ENCODE measurements at regions not wholly inside any gene's neighbourhood (a gene's known extent, or its start where the extent isn't known, plus 50 kb on each side); places are given as distances from the start of the nearest gene placed in this dataset.
"Not testable (repeated sequence)": the region's sequence is repeated elsewhere in the genome, so short reads cannot be mapped to it uniquely, and the experiment has no call there.

DNA sequence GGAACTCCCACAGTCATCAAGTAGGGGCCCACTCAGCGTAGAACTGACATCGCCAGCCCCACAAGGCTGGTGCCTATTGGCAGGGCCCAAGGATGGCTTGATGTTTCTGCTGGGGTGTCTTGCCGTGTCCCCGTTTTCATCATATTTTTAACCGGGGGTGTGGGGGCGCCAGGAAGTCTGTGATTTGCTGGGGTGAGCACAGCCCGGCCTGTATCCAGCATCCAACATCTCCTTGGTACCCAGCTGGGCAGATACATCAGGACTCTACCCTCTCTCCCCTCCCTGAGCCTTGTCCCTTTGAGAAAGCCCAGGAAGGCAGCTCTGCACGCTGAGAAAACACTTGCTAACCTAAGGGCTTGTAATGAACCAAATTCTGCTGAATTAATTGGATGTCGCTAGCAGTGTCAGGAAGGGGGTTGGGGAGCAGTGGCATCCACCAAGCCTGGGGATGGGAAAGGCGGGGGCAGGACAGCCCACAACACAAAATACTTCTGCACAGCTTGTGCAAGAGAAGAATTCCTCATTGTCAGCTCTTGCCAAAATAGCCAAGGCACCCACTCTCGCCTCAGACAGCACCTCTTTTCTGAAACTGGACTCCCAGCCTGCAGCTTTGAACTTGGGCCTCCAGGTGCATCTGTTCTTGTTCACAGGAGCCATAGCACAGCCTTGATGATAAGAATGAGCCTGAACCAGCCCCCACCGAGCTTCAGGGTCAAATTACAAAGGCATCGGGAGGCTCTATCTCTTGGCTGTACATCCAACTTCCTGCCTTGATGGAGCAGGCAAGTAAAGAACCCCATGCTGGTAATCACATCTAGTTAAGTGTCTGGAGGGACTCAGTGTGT is 63.7 kb upstream of the LYRM9 start:
- Histone ChIP-seq H3K27me3 (ENCODE audit: insufficient read depth, low read length) (peaks cover 12% of the 10 kb centered on the region; the same call in 1 of the 2 replicates), H3K79me2 (ENCODE audit: insufficient read depth, low read length) (no peaks in the 10 kb centered on the region), H3K27ac (ENCODE audit: low read depth, low read length) (no peak overlapping the region), H3K4me3 (replicated peaks in 1 of 2; ENCODE audit: low read depth in 1 of 2, low read length in 2 of 2) (no peak overlapping the region), H4K20me1 (ENCODE audit: insufficient read depth) (no peaks in the 10 kb centered on the region), H3K9ac (ENCODE audit: low read length) (no peak overlapping the region), H3K4me1 (ENCODE audit: control insufficient read depth in 1 of 2, insufficient read depth in 2 of 2, low read length in 2 of 2) (peaks cover 8 to 21% of the 10 kb centered on the region in 2 experiments), H3K4me2 (ENCODE audit: low read length) (0 out of 2 replicates have a peak overlapping the region, but pooled peaks have one; percentile 11), H3K9me3 (ENCODE audit: control insufficient read depth in 1 of 2, insufficient read depth in 1 of 2, low read depth in 1 of 2, low read length in 2 of 2) (no peaks in the 10 kb centered on the region), H2AFZ (ENCODE audit: low read depth, low read length, poor library complexity, severe bottlenecking) (no peak overlapping the region), H3K9me2 (ENCODE audit: insufficient read depth) (no peaks in the 10 kb centered on the region), H3K36me3 (ENCODE audit: control insufficient read depth in 1 of 2, insufficient read depth in 2 of 2, low read length in 2 of 2) (no peaks in the 10 kb centered on the region)
- DNase-seq (ENCODE audit: low read depth, low spot score) = no peak
- intact Hi-C loops (cut with micrococcal nuclease) = no loop called here
- peak; percentile 60 for ATAC-seq
- CTCF ChIA-PET = no interaction called here
- POLR2A ChIA-PET = no interaction called here
- no TSS peak for BruUV-seq (replicated peaks)
- no peak for TF ChIP-seq FOSL1 (IDR thresholded peaks at IDR 0.05; ENCODE audit: low read depth)
- TF ChIP-seq RAD21 (IDR thresholded peaks at IDR 0.05; ENCODE audit: low read depth) = no peak
- TF ChIP-seq, protein P1, sequence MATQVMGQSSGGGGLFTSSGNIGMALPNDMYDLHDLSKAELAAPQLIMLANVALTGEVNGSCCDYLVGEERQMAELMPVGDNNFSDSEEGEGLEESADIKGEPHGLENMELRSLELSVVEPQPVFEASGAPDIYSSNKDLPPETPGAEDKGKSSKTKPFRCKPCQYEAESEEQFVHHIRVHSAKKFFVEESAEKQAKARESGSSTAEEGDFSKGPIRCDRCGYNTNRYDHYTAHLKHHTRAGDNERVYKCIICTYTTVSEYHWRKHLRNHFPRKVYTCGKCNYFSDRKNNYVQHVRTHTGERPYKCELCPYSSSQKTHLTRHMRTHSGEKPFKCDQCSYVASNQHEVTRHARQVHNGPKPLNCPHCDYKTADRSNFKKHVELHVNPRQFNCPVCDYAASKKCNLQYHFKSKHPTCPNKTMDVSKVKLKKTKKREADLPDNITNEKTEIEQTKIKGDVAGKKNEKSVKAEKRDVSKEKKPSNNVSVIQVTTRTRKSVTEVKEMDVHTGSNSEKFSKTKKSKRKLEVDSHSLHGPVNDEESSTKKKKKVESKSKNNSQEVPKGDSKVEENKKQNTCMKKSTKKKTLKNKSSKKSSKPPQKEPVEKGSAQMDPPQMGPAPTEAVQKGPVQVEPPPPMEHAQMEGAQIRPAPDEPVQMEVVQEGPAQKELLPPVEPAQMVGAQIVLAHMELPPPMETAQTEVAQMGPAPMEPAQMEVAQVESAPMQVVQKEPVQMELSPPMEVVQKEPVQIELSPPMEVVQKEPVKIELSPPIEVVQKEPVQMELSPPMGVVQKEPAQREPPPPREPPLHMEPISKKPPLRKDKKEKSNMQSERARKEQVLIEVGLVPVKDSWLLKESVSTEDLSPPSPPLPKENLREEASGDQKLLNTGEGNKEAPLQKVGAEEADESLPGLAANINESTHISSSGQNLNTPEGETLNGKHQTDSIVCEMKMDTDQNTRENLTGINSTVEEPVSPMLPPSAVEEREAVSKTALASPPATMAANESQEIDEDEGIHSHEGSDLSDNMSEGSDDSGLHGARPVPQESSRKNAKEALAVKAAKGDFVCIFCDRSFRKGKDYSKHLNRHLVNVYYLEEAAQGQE (IDR thresholded peaks at IDR 0.05; ENCODE audit: low read depth) = no peak
- TF ChIP-seq SRF (IDR thresholded peaks at IDR 0.05; ENCODE audit: low read depth) = no peak
- TF ChIP-seq, protein P2, sequence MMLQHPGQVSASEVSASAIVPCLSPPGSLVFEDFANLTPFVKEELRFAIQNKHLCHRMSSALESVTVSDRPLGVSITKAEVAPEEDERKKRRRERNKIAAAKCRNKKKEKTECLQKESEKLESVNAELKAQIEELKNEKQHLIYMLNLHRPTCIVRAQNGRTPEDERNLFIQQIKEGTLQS (IDR thresholded peaks at IDR 0.05) = no peak
- peak; percentile 92 for TF ChIP-seq TCF7L2 (IDR thresholded peaks at IDR 0.05; ENCODE audit: borderline replicate concordance, extremely low read depth, insufficient read depth, insufficient read length)
- TF ChIP-seq, protein P3, sequence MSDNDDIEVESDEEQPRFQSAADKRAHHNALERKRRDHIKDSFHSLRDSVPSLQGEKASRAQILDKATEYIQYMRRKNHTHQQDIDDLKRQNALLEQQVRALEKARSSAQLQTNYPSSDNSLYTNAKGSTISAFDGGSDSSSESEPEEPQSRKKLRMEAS (IDR thresholded peaks at IDR 0.05) = no peak
- no peak for TF ChIP-seq ELF1 (IDR thresholded peaks at IDR 0.05; ENCODE audit: borderline replicate concordance, low read depth)
- TF ChIP-seq SP1 (IDR thresholded peaks at IDR 0.05; ENCODE audit: low read depth) = no peak
- RAD21 ChIA-PET (ENCODE audit: low non-redundant PET in 1 of 2, low total read pairs in 2 of 2, uncharacterized antibody in 2 of 2, unreplicated experiment in 2 of 2) = no interaction called here

DNA sequence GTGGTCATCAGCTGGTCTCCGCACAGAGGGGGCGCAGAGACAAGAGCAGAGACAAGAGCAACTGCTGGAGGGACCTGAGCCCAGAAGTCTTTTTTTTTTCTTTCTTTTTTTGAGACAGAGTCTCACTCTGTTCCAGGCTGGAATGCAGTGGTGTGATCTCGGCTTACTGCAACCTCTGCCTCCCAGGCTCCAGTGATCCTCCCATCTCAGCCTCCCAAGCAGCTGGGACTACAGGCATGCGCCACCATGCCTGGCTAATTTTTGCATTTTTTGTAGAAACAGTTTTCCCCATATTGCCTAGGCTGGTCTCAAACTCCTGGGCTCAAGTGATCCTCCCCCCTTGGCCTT is 64.3 kb upstream of the LYRM9 start:
- H4K20me1 ChIP-seq (ENCODE audit: insufficient read depth); H3K9ac ChIP-seq (ENCODE audit: low read length); H3K36me3 ChIP-seq (ENCODE audit: control insufficient read depth in 1 of 2, insufficient read depth in 2 of 2, low read length in 2 of 2); BruUV-seq (replicated peaks); ATAC-seq; H2AFZ ChIP-seq (ENCODE audit: low read depth, low read length, poor library complexity, severe bottlenecking); H3K27ac ChIP-seq (ENCODE audit: low read depth, low read length); CTCF ChIA-PET; RAD21 ChIA-PET (ENCODE audit: low non-redundant PET in 1 of 2, low total read pairs in 2 of 2, uncharacterized antibody in 2 of 2, unreplicated experiment in 2 of 2); POLR2A ChIA-PET; DNase-seq (ENCODE audit: low read depth, low spot score); H3K4me3 ChIP-seq (replicated peaks in 1 of 2; ENCODE audit: low read depth in 1 of 2, low read length in 2 of 2); H3K79me2 ChIP-seq (ENCODE audit: insufficient read depth, low read length); H3K9me3 ChIP-seq (ENCODE audit: control insufficient read depth in 1 of 2, insufficient read depth in 1 of 2, low read depth in 1 of 2, low read length in 2 of 2); H3K9me2 ChIP-seq (ENCODE audit: insufficient read depth); intact Hi-C loops (cut with micrococcal nuclease): not testable (repeated sequence)
- H3K4me1 ChIP-seq (ENCODE audit: control insufficient read depth in 1 of 2, insufficient read depth in 2 of 2, low read length in 2 of 2) = peaks cover 8 to 21% of the 10 kb centered on the region in 2 experiments
- 0 out of 2 replicates have a peak overlapping the region, but pooled peaks have one; percentile 11 for H3K4me2 ChIP-seq (ENCODE audit: low read length)
- peaks cover 12% of the 10 kb centered on the region; the same call in 1 of the 2 replicates for H3K27me3 ChIP-seq (ENCODE audit: insufficient read depth, low read length)
